ENCODE measurements at regions not wholly inside any gene's neighbourhood (a gene's known extent, or its start where the extent isn't known, plus 50 kb on each side); places are given as distances from the start of the nearest gene placed in this dataset.

DNA sequence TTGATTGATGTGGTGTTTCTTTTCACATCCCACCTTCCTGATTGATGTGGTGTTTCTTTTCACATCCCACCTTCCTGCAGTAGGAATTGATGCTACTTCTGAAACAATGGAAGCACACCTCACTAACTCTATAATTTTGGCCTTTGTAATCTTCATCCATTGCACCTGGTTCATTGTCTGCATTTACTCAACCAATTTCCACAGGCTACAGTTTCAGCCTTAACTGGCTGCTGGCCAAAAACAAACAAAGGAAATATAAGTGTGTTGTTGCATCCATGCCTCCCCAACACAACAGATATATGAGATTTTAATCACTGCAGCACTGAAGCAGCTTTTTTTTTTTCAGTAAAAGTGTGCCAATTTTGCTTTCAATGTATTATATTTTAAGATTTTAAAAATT is 867.6 kb upstream of the PCDH7 start:
- TF ChIP-seq, protein P1, sequence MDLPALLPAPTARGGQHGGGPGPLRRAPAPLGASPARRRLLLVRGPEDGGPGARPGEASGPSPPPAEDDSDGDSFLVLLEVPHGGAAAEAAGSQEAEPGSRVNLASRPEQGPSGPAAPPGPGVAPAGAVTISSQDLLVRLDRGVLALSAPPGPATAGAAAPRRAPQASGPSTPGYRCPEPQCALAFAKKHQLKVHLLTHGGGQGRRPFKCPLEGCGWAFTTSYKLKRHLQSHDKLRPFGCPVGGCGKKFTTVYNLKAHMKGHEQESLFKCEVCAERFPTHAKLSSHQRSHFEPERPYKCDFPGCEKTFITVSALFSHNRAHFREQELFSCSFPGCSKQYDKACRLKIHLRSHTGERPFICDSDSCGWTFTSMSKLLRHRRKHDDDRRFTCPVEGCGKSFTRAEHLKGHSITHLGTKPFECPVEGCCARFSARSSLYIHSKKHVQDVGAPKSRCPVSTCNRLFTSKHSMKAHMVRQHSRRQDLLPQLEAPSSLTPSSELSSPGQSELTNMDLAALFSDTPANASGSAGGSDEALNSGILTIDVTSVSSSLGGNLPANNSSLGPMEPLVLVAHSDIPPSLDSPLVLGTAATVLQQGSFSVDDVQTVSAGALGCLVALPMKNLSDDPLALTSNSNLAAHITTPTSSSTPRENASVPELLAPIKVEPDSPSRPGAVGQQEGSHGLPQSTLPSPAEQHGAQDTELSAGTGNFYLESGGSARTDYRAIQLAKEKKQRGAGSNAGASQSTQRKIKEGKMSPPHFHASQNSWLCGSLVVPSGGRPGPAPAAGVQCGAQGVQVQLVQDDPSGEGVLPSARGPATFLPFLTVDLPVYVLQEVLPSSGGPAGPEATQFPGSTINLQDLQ (CRISPR knock-in tag; IDR thresholded peaks at IDR 0.05), result no peak
- TF ChIP-seq HNF4A (CRISPR knock-in tag; IDR thresholded peaks at IDR 0.05) (no peak), ZNF713 (CRISPR knock-in tag; IDR thresholded peaks at IDR 0.05) (no peak), CBX5 (CRISPR knock-in tag; IDR thresholded peaks at IDR 0.05; ENCODE audit: borderline replicate concordance) (no peak), HDAC2 (CRISPR knock-in tag; IDR thresholded peaks at IDR 0.05) (no peak), SP1 (IDR thresholded peaks at IDR 0.05) (no peak), SP1 (CRISPR knock-in tag; IDR thresholded peaks at IDR 0.05) (no peak), POLR2A (IDR thresholded peaks at IDR 0.05; ENCODE audit: insufficient read depth in 1 of 2, low read depth in 2 of 2, low read length in 2 of 2) (no peak)
- TF ChIP-seq, protein P2, sequence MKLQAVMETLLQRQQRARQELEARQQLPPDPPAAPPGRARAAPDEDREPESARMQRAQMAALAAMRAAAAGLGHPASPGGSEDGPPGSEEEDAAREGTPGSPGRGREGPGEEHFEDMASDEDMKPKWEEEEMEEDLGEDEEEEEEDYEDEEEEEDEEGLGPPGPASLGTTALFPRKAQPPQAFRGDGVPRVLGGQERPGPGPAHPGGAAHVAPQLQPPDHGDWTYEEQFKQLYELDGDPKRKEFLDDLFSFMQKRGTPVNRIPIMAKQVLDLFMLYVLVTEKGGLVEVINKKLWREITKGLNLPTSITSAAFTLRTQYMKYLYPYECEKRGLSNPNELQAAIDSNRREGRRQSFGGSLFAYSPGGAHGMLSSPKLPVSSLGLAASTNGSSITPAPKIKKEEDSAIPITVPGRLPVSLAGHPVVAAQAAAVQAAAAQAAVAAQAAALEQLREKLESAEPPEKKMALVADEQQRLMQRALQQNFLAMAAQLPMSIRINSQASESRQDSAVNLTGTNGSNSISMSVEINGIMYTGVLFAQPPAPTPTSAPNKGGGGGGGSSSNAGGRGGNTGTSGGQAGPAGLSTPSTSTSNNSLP (IDR thresholded peaks at IDR 0.05; ENCODE audit: low read depth, low read length), result no peak
- TF ChIP-seq, protein P3, sequence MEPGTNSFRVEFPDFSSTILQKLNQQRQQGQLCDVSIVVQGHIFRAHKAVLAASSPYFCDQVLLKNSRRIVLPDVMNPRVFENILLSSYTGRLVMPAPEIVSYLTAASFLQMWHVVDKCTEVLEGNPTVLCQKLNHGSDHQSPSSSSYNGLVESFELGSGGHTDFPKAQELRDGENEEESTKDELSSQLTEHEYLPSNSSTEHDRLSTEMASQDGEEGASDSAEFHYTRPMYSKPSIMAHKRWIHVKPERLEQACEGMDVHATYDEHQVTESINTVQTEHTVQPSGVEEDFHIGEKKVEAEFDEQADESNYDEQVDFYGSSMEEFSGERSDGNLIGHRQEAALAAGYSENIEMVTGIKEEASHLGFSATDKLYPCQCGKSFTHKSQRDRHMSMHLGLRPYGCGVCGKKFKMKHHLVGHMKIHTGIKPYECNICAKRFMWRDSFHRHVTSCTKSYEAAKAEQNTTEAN (CRISPR knock-in tag; conservative IDR thresholded peaks at IDR 0.05), result no peak
- TF ChIP-seq, protein P4, sequence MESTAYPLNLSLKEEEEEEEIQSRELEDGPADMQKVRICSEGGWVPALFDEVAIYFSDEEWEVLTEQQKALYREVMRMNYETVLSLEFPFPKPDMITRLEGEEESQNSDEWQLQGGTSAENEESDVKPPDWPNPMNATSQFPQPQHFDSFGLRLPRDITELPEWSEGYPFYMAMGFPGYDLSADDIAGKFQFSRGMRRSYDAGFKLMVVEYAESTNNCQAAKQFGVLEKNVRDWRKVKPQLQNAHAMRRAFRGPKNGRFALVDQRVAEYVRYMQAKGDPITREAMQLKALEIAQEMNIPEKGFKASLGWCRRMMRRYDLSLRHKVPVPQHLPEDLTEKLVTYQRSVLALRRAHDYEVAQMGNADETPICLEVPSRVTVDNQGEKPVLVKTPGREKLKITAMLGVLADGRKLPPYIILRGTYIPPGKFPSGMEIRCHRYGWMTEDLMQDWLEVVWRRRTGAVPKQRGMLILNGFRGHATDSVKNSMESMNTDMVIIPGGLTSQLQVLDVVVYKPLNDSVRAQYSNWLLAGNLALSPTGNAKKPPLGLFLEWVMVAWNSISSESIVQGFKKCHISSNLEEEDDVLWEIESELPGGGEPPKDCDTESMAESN (CRISPR knock-in tag; conservative IDR thresholded peaks at IDR 0.05), result no peak
- TF ChIP-seq, protein P5, sequence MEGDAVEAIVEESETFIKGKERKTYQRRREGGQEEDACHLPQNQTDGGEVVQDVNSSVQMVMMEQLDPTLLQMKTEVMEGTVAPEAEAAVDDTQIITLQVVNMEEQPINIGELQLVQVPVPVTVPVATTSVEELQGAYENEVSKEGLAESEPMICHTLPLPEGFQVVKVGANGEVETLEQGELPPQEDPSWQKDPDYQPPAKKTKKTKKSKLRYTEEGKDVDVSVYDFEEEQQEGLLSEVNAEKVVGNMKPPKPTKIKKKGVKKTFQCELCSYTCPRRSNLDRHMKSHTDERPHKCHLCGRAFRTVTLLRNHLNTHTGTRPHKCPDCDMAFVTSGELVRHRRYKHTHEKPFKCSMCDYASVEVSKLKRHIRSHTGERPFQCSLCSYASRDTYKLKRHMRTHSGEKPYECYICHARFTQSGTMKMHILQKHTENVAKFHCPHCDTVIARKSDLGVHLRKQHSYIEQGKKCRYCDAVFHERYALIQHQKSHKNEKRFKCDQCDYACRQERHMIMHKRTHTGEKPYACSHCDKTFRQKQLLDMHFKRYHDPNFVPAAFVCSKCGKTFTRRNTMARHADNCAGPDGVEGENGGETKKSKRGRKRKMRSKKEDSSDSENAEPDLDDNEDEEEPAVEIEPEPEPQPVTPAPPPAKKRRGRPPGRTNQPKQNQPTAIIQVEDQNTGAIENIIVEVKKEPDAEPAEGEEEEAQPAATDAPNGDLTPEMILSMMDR (CRISPR knock-in tag; IDR thresholded peaks at IDR 0.05), result no peak
- TF ChIP-seq, protein P6, sequence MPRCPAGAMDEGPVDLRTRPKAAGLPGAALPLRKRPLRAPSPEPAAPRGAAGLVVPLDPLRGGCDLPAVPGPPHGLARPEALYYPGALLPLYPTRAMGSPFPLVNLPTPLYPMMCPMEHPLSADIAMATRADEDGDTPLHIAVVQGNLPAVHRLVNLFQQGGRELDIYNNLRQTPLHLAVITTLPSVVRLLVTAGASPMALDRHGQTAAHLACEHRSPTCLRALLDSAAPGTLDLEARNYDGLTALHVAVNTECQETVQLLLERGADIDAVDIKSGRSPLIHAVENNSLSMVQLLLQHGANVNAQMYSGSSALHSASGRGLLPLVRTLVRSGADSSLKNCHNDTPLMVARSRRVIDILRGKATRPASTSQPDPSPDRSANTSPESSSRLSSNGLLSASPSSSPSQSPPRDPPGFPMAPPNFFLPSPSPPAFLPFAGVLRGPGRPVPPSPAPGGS (CRISPR knock-in tag; IDR thresholded peaks at IDR 0.05), result no peak
- TF ChIP-seq, protein P7, sequence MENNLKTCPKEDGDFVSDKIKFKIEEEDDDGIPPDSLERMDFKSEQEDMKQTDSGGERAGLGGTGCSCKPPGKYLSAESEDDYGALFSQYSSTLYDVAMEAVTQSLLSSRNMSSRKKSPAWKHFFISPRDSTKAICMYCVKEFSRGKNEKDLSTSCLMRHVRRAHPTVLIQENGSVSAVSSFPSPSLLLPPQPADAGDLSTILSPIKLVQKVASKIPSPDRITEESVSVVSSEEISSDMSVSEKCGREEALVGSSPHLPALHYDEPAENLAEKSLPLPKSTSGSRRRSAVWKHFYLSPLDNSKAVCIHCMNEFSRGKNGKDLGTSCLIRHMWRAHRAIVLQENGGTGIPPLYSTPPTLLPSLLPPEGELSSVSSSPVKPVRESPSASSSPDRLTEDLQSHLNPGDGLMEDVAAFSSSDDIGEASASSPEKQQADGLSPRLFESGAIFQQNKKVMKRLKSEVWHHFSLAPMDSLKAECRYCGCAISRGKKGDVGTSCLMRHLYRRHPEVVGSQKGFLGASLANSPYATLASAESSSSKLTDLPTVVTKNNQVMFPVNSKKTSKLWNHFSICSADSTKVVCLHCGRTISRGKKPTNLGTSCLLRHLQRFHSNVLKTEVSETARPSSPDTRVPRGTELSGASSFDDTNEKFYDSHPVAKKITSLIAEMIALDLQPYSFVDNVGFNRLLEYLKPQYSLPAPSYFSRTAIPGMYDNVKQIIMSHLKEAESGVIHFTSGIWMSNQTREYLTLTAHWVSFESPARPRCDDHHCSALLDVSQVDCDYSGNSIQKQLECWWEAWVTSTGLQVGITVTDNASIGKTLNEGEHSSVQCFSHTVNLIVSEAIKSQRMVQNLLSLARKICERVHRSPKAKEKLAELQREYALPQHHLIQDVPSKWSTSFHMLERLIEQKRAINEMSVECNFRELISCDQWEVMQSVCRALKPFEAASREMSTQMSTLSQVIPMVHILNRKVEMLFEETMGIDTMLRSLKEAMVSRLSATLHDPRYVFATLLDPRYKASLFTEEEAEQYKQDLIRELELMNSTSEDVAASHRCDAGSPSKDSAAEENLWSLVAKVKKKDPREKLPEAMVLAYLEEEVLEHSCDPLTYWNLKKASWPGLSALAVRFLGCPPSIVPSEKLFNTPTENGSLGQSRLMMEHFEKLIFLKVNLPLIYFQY (CRISPR knock-in tag; IDR thresholded peaks at IDR 0.05; ENCODE audit: borderline replicate concordance), result no peak
